LNCAP (cell line): ENCODE measurements at regions not wholly inside any gene's neighbourhood (a gene's known extent, or its start where the extent isn't known, plus 50 kb on each side); places are given as distances from the start of the nearest gene placed in this dataset.

Experiments
- CTCF ChIP-seq: fragments of 450-650 bp; IDR thresholded peaks from 2 replicates; pipeline ENCODE4 v1.5.1; 2017; ENCODE audit warnings: mild to moderate bottlenecking

- no peak for TF ChIP-seq CTCF
Observed at GRCh38 chr3:89685731-89686130, 578.3 kb downstream of the EPHA3 start.

- no peak for TF ChIP-seq CTCF
Observed at GRCh38 chr3:89690646-89691045, 583.2 kb downstream of the EPHA3 start.

- no peak for TF ChIP-seq CTCF
Observed at GRCh38 chr3:89692601-89693000, 585.2 kb downstream of the EPHA3 start.

GRCh38 chr3:89697321-89697916 lies 590.0 kb downstream of the EPHA3 start:
- TF ChIP-seq CTCF = no peak

- TF ChIP-seq CTCF = no peak
Observed at GRCh38 chr3:89698208-89698830, 590.9 kb downstream of the EPHA3 start.

- TF ChIP-seq CTCF = no peak
Observed at GRCh38 chr3:89699229-89699628, 591.8 kb downstream of the EPHA3 start.

- TF ChIP-seq CTCF = no peak
Observed at GRCh38 chr3:89699771-89700170, 592.4 kb downstream of the EPHA3 start.

- TF ChIP-seq CTCF = no peak
Observed at GRCh38 chr3:89702404-89702803, 595.0 kb downstream of the EPHA3 start.
